HEK293 (cell line): ENCODE measurements at regions not wholly inside any gene's neighbourhood (a gene's known extent, or its start where the extent isn't known, plus 50 kb on each side); places are given as distances from the start of the nearest gene placed in this dataset.

Experiments
- CTCF ChIA-PET: fragments of 350-600 bp; formaldehyde crosslinking; extraction: SDS; loops from one replicate; lab custom pipeline; 2021; ENCODE audit warnings: antibody characterized with exemption; lab: Yijun Ruan, JAX
- POLR2A ChIA-PET: fragments of 300-600 bp; formaldehyde crosslinking; extraction: SDS; loops from one replicate; lab custom pipeline; 2020; ENCODE audit warnings: antibody characterized with exemption, inconsistent platforms; lab: Yijun Ruan, JAX
- H3K27ac ChIP-seq: fragments of 200-500 bp; sonication (Bioruptor generic); 2 replicates; pipeline ENCODE4 v1.5.1; 2014; ENCODE audit warnings: low read depth, low read length, control low read depth, inconsistent platforms; ENCODE audit errors: extremely low read depth
- H3K36me3 ChIP-seq, 2 experiments: fragments of 200-500 bp in 1 of 2; sonication (Bioruptor generic) in 1 of 2; 1 replicate in 1 of 2; 2 replicates in 1 of 2; pipeline ENCODE4 v1.5.1; 2014 to 2017; ENCODE audit warnings: inconsistent platforms in 2 of 2, low read length in 2 of 2; ENCODE audit not compliant: control insufficient read depth in 2 of 2, insufficient read depth in 1 of 2
- H3K4me1 ChIP-seq: fragments of 200-500 bp; sonication (Bioruptor generic); 2 replicates; pipeline ENCODE4 v1.5.1; 2014; ENCODE audit warnings: mild to moderate bottlenecking, low read length, inconsistent platforms; ENCODE audit not compliant: control insufficient read depth, insufficient read depth
- H3K4me3 ChIP-seq: 2 replicates; pipeline ENCODE4 v1.5.1; 2011; ENCODE audit warnings: low read depth, mild to moderate bottlenecking, control low read depth, low read length, moderate library complexity
- H3K9me3 ChIP-seq: fragments of 200-500 bp; sonication (Bioruptor generic); 2 replicates; pipeline ENCODE4 v1.5.1; 2014; ENCODE audit warnings: low read depth, low read length, inconsistent platforms; ENCODE audit not compliant: control insufficient read depth, insufficient read depth
- GLI4 ChIP-seq: fragments of 450-650 bp; formaldehyde crosslinking; IDR thresholded peaks from 2 replicates; pipeline ENCODE4 v1.5.1; 2016; ENCODE audit warnings: missing biosample characterization, missing genetic modification characterization
- GLIS1 ChIP-seq: fragments of 450-650 bp; formaldehyde crosslinking; IDR thresholded peaks from 2 replicates; pipeline ENCODE4 v1.5.1; 2016; ENCODE audit warnings: missing biosample characterization, missing genetic modification characterization
- KLF1 ChIP-seq: fragments of 450-650 bp; formaldehyde crosslinking; IDR thresholded peaks from 2 replicates; pipeline ENCODE4 v1.5.1; 2016; ENCODE audit warnings: missing biosample characterization, missing genetic modification characterization
- OSR2 ChIP-seq: fragments of 450-650 bp; formaldehyde crosslinking; IDR thresholded peaks from 2 replicates; pipeline ENCODE4 v1.5.1; 2016; ENCODE audit warnings: missing biosample characterization, missing genetic modification characterization
- YY2 ChIP-seq: fragments of 450-650 bp; formaldehyde crosslinking; IDR thresholded peaks from 2 replicates; pipeline ENCODE4 v1.5.1; 2016; ENCODE audit warnings: missing biosample characterization, missing genetic modification characterization
- ZBTB8A ChIP-seq: fragments of 450-650 bp; formaldehyde crosslinking; IDR thresholded peaks from 2 replicates; pipeline ENCODE4 v1.5.1; 2016; ENCODE audit warnings: missing biosample characterization, missing genetic modification characterization
- ZFP69B ChIP-seq: fragments of 450-650 bp; formaldehyde crosslinking; IDR thresholded peaks from 2 replicates; pipeline ENCODE4 v1.5.1; 2016; ENCODE audit warnings: missing biosample characterization, missing genetic modification characterization
- ZNF146 ChIP-seq: fragments of 450-650 bp; formaldehyde crosslinking; IDR thresholded peaks from 2 replicates; pipeline ENCODE4 v1.5.1; 2016; ENCODE audit warnings: missing biosample characterization, missing genetic modification characterization
- ZNF155 ChIP-seq: fragments of 450-650 bp; formaldehyde crosslinking; IDR thresholded peaks from 2 replicates; pipeline ENCODE4 v1.5.1; 2016; ENCODE audit warnings: missing biosample characterization, missing genetic modification characterization
- ZNF175 ChIP-seq: fragments of 450-650 bp; formaldehyde crosslinking; IDR thresholded peaks from 2 replicates; pipeline ENCODE4 v1.5.1; 2016; ENCODE audit warnings: missing biosample characterization, missing genetic modification characterization
- ZNF19 ChIP-seq: fragments of 450-650 bp; formaldehyde crosslinking; IDR thresholded peaks from 2 replicates; pipeline ENCODE4; 2016; ENCODE audit warnings: missing biosample characterization, missing genetic modification characterization, low read depth
- ZNF341 ChIP-seq: fragments of 450-650 bp; formaldehyde crosslinking; IDR thresholded peaks from 2 replicates; pipeline ENCODE4; 2016; ENCODE audit warnings: low read depth, missing biosample characterization, missing genetic modification characterization
- ZNF350 ChIP-seq: fragments of 450-650 bp; formaldehyde crosslinking; IDR thresholded peaks from 2 replicates; pipeline ENCODE4 v1.5.0; 2017; ENCODE audit warnings: missing biosample characterization, mild to moderate bottlenecking, missing genetic modification characterization
- ZNF37A ChIP-seq: fragments of 450-650 bp; IDR thresholded peaks from 2 replicates; pipeline ENCODE4 v1.5.1; 2018; ENCODE audit warnings: missing biosample characterization, missing genetic modification characterization
- ZNF473 ChIP-seq: fragments of 450-650 bp; formaldehyde crosslinking; IDR thresholded peaks from 2 replicates; pipeline ENCODE4 v1.5.1; 2017; ENCODE audit warnings: missing biosample characterization, missing genetic modification characterization
- ZNF48 ChIP-seq: fragments of 450-650 bp; formaldehyde crosslinking; IDR thresholded peaks from 2 replicates; pipeline ENCODE4 v1.5.1; 2016; ENCODE audit warnings: missing biosample characterization, missing genetic modification characterization
- ZNF558 ChIP-seq: fragments of 450-650 bp; formaldehyde crosslinking; IDR thresholded peaks from 2 replicates; pipeline ENCODE4 v1.5.1; 2016; ENCODE audit warnings: missing biosample characterization, missing genetic modification characterization
- ZNF585B ChIP-seq: fragments of 450-650 bp; formaldehyde crosslinking; IDR thresholded peaks from 2 replicates; pipeline ENCODE4 v1.5.1; 2016; ENCODE audit warnings: missing biosample characterization, missing genetic modification characterization
- ZNF621 ChIP-seq: fragments of 450-650 bp; formaldehyde crosslinking; IDR thresholded peaks from 2 replicates; pipeline ENCODE4 v1.5.1; 2017; ENCODE audit warnings: missing biosample characterization, missing genetic modification characterization
- ZNF777 ChIP-seq: fragments of 450-650 bp; formaldehyde crosslinking; IDR thresholded peaks from 2 replicates; pipeline ENCODE4 v1.5.1; 2017; ENCODE audit warnings: missing biosample characterization, missing genetic modification characterization, borderline replicate concordance
- ZXDB ChIP-seq: fragments of 450-650 bp; formaldehyde crosslinking; IDR thresholded peaks from 2 replicates; pipeline ENCODE4 v1.5.1; 2016; ENCODE audit warnings: missing biosample characterization, missing genetic modification characterization
- TF ChIP-seq, protein P1 (sequence below): fragments of 450-650 bp; formaldehyde crosslinking; IDR thresholded peaks from 2 replicates; pipeline ENCODE4 v1.5.1; 2017; ENCODE audit warnings: missing biosample characterization, mild to moderate bottlenecking, missing genetic modification characterization, moderate library complexity
- TF ChIP-seq, protein P2 (sequence below): fragments of 450-650 bp; formaldehyde crosslinking; IDR thresholded peaks from 2 replicates; pipeline ENCODE4 v1.5.1; 2017; ENCODE audit warnings: missing biosample characterization, missing genetic modification characterization
- TF ChIP-seq, protein P3 (sequence below): fragments of 450-650 bp; formaldehyde crosslinking; IDR thresholded peaks from 2 replicates; pipeline ENCODE4 v1.5.1; 2017; ENCODE audit warnings: missing biosample characterization, missing genetic modification characterization
- TF ChIP-seq, protein P4 (sequence below): fragments of 450-650 bp; formaldehyde crosslinking; IDR thresholded peaks from 2 replicates; pipeline ENCODE4 v1.5.1; 2016; ENCODE audit warnings: missing biosample characterization, missing genetic modification characterization

DNA sequence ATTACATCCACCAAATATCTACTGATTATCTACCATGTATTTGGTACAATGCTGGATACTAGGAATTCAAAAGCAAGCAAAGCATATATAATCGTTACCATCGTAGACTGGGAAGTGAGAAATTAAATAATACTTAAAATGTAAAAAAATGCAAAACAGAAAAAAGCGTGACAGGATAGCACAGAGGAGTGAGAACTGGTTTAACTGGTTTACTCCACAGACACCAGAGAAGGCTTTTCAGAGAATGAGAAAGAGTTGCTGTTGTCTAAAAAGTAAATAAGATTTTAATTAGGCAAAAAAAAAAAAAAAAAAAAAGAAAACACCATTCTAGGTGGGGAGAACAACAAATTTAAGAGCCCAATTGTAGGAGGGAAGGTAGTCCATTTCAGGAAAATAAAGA, 657.9 kb upstream of the ST8SIA4 start:
- H3K4me3 ChIP-seq = no peak overlapping the region
- H3K9me3 ChIP-seq = no peaks in the 10 kb centered on the region
- ChIA-PET POLR2A (no interaction called here), CTCF (no interaction called here)
- H3K36me3 ChIP-seq = no peaks in the 10 kb centered on the region
- no peaks in the 10 kb centered on the region for H3K4me1 ChIP-seq
- H3K27ac ChIP-seq = no peak overlapping the region
- TF ChIP-seq ZNF350 (tag by site-specific recombination) (no peak), ZNF621 (tag by site-specific recombination) (no peak), YY2 (tag by site-specific recombination) (no peak), GLI4 (tag by site-specific recombination) (no peak), KLF1 (tag by site-specific recombination) (no peak), GLIS1 (tag by site-specific recombination) (no peak), ZNF473 (tag by site-specific recombination) (no peak), OSR2 (tag by site-specific recombination) (no peak), ZNF558 (tag by site-specific recombination) (no peak), ZXDB (tag by site-specific recombination) (no peak), ZFP69B (no peak), ZNF341 (tag by site-specific recombination) (no peak), ZNF175 (tag by site-specific recombination) (no peak), ZNF19 (no peak)
- TF ChIP-seq, protein P1, sequence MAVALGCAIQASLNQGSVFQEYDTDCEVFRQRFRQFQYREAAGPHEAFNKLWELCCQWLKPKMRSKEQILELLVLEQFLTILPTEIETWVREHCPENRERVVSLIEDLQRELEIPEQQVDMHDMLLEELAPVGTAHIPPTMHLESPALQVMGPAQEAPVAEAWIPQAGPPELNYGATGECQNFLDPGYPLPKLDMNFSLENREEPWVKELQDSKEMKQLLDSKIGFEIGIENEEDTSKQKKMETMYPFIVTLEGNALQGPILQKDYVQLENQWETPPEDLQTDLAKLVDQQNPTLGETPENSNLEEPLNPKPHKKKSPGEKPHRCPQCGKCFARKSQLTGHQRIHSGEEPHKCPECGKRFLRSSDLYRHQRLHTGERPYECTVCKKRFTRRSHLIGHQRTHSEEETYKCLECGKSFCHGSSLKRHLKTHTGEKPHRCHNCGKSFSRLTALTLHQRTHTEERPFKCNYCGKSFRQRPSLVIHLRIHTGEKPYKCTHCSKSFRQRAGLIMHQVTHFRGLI (tag by site-specific recombination) = no peak
- TF ChIP-seq, protein P2, sequence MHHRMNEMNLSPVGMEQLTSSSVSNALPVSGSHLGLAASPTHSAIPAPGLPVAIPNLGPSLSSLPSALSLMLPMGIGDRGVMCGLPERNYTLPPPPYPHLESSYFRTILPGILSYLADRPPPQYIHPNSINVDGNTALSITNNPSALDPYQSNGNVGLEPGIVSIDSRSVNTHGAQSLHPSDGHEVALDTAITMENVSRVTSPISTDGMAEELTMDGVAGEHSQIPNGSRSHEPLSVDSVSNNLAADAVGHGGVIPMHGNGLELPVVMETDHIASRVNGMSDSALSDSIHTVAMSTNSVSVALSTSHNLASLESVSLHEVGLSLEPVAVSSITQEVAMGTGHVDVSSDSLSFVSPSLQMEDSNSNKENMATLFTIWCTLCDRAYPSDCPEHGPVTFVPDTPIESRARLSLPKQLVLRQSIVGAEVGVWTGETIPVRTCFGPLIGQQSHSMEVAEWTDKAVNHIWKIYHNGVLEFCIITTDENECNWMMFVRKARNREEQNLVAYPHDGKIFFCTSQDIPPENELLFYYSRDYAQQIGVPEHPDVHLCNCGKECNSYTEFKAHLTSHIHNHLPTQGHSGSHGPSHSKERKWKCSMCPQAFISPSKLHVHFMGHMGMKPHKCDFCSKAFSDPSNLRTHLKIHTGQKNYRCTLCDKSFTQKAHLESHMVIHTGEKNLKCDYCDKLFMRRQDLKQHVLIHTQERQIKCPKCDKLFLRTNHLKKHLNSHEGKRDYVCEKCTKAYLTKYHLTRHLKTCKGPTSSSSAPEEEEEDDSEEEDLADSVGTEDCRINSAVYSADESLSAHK (tag by site-specific recombination) = no peak
- TF ChIP-seq, protein P3, sequence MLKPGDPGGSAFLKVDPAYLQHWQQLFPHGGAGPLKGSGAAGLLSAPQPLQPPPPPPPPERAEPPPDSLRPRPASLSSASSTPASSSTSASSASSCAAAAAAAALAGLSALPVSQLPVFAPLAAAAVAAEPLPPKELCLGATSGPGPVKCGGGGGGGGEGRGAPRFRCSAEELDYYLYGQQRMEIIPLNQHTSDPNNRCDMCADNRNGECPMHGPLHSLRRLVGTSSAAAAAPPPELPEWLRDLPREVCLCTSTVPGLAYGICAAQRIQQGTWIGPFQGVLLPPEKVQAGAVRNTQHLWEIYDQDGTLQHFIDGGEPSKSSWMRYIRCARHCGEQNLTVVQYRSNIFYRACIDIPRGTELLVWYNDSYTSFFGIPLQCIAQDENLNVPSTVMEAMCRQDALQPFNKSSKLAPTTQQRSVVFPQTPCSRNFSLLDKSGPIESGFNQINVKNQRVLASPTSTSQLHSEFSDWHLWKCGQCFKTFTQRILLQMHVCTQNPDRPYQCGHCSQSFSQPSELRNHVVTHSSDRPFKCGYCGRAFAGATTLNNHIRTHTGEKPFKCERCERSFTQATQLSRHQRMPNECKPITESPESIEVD (tag by site-specific recombination) = no peak
- TF ChIP-seq, protein P4, sequence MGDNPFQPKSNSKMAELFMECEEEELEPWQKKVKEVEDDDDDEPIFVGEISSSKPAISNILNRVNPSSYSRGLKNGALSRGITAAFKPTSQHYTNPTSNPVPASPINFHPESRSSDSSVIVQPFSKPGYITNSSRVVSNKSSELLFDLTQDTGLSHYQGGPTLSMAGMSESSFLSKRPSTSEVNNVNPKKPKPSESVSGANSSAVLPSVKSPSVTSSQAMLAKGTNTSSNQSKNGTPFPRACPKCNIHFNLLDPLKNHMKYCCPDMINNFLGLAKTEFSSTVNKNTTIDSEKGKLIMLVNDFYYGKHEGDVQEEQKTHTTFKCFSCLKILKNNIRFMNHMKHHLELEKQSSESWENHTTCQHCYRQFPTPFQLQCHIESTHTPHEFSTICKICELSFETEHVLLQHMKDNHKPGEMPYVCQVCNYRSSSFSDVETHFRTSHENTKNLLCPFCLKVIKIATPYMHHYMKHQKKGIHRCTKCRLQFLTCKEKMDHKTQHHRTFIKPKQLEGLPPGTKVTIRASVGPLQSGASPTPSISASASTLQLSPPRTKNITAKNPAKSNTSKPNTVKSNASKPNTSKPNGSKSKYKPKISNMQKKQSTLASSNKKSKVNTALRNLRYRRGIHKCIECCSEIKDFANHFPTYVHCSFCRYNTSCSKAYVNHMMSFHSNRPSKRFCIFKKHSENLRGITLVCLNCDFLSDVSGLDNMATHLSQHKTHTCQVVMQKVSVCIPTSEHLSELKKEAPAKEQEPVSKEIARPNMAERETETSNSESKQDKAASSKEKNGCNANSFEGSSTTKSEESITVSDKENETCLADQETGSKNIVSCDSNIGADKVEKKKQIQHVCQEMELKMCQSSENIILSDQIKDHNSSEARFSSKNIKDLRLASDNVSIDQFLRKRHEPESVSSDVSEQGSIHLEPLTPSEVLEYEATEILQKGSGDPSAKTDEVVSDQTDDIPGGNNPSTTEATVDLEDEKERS (tag by site-specific recombination) = no peak
- TF ChIP-seq, all 188 proteins: peak for 0

DNA sequence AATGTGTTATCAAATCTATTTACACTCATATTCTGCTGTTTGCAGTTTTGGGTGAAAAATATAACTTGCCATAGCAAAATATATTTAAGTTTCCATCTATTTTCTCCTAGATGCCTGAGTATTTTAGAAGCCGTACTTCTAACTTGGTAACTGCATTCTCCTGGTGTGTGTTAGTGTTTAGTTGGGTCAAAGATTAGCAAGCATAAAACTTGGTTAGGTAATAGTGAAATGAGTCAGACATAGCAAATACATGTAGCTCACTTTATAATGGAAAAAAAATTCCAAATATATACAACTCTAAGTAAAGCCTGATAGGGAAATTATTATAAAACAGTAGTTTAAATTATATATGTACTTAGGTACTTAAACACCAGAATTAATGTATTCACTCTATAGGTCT, 640.7 kb upstream of the ST8SIA4 start:
- ChIA-PET CTCF (interaction anchor here (0.5 kb wide), 1 partner anchor 729 kb away, joined by 3 read pairs; no protein-coding TSS in a partner anchor), POLR2A (no interaction called here)
- TF ChIP-seq ZNF777 (tag by site-specific recombination) = no peak
- TF ChIP-seq ZNF48 (tag by site-specific recombination) = no peak
- no peak for TF ChIP-seq ZNF37A (tag by site-specific recombination)
- TF ChIP-seq ZNF146 = no peak
- TF ChIP-seq ZNF155 (tag by site-specific recombination) = no peak
- no peak for TF ChIP-seq ZNF558 (tag by site-specific recombination)
- TF ChIP-seq GLI4 (tag by site-specific recombination) = no peak
- no peak for TF ChIP-seq ZNF585B
- TF ChIP-seq ZBTB8A = no peak
- Histone ChIP-seq H3K27ac (no peak overlapping the region), H3K9me3 (no peaks in the 10 kb centered on the region), H3K36me3 (no peaks in the 10 kb centered on the region), H3K4me3 (no peak overlapping the region), H3K4me1 (no peaks in the 10 kb centered on the region)
